Effector memory CD4-positive, alpha-beta T cell (primary cell): ENCODE measurements at regions not wholly inside any gene's neighbourhood (a gene's known extent, or its start where the extent isn't known, plus 50 kb on each side); places are given as distances from the start of the nearest gene placed in this dataset.

Experiments
- DNase-seq, 3 donors: peaks; one replicate each; pipeline ENCODE4 v3.0.0-alpha.2; 2020
- H3K27ac ChIP-seq: 2 replicates; pipeline ENCODE4 v1.7.0; 2013; ENCODE audit warnings: mild to moderate bottlenecking, low read length, moderate library complexity; ENCODE audit not compliant: insufficient read depth, poor library complexity, severe bottlenecking
- H3K27me3 ChIP-seq: replicated peaks from 2 replicates; pipeline ENCODE4 v1.7.0; 2013; ENCODE audit warnings: mild to moderate bottlenecking, low read length; ENCODE audit not compliant: insufficient read depth, control insufficient read depth, poor library complexity, severe bottlenecking
- H3K36me3 ChIP-seq: 2 replicates; pipeline ENCODE4 v1.7.0; 2013; ENCODE audit warnings: mild to moderate bottlenecking, low read length, moderate library complexity; ENCODE audit not compliant: control insufficient read depth, insufficient read depth
- H3K4me1 ChIP-seq: 2 replicates; pipeline ENCODE4 v1.7.0; 2013; ENCODE audit warnings: low read length, mild to moderate bottlenecking; ENCODE audit not compliant: control insufficient read depth, insufficient read depth, poor library complexity, severe bottlenecking
- H3K4me3 ChIP-seq: 2 replicates; pipeline ENCODE4 v1.7.0; 2013; ENCODE audit warnings: low read length, low read depth, mild to moderate bottlenecking; ENCODE audit not compliant: insufficient read depth, poor library complexity, severe bottlenecking
- H3K9me3 ChIP-seq: 2 replicates; pipeline ENCODE4 v1.7.0; 2013; ENCODE audit warnings: mild to moderate bottlenecking, low read length, moderate library complexity; ENCODE audit not compliant: control insufficient read depth

DNA sequence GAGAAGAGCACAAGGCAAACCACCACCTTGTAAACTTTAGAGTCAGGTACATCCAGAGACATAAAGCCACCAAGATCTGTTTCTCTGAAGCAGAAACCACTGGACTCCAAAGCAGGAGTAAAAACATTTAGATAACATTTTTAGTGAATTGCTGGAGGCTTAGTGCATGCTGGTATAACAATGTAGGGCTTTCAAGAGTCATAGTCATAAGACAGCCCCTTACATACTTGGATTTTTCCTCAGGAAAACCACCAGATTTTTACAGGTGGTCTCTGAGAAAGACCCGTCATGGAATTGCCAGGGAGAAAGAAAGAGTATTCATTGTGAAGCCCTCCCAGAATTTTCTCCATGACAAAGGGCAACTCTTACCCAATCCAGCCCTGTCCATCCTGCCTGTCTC is 434.5 kb upstream of the NAALADL2 start:
- H3K27me3 ChIP-seq: no peaks in the 10 kb centered on the region
- no peak overlapping the region for H3K27ac ChIP-seq
- no peaks in the 10 kb centered on the region for H3K4me1 ChIP-seq
- H3K4me3 ChIP-seq: no peak overlapping the region
- DNase-seq: no peak
- no peaks in the 10 kb centered on the region for H3K9me3 ChIP-seq
- H3K36me3 ChIP-seq: no peaks in the 10 kb centered on the region

- H3K9me3 ChIP-seq: no peaks in the 10 kb centered on the region
- H3K27me3 ChIP-seq: no peaks in the 10 kb centered on the region
- H3K4me3 ChIP-seq: no peak overlapping the region
- no peaks in the 10 kb centered on the region for H3K4me1 ChIP-seq
- H3K36me3 ChIP-seq: no peaks in the 10 kb centered on the region
- no peak for DNase-seq
- no peak overlapping the region for H3K27ac ChIP-seq
Observed at GRCh38 chr3:174425422-174425821, 433.7 kb upstream of the NAALADL2 start.

DNA sequence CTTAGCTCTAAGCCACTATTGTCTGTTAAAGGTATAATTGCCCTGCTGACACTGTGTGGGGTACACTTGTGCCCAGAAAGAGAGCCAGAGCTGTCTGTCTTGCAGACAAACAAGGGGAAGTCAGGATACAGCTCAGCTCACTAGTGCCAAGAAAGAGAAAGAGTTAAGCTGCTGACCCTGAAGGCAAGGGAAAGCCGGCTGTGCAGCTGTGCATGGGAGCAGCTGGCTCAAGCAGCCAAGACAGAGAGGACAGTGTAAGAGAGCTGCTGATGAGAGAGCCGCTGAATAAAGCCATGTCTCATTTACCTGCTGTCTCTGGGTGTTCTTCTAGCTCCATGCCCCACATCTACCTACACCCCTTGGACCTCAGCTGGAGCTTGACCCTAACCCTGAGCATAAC is 428.1 kb upstream of the NAALADL2 start:
- DNase-seq: no peak
- Histone ChIP-seq H3K9me3 (no peaks in the 10 kb centered on the region), H3K27ac (no peak overlapping the region), H3K4me1 (no peaks in the 10 kb centered on the region), H3K36me3 (no peaks in the 10 kb centered on the region), H3K4me3 (no peak overlapping the region), H3K27me3 (no peaks in the 10 kb centered on the region)

DNA sequence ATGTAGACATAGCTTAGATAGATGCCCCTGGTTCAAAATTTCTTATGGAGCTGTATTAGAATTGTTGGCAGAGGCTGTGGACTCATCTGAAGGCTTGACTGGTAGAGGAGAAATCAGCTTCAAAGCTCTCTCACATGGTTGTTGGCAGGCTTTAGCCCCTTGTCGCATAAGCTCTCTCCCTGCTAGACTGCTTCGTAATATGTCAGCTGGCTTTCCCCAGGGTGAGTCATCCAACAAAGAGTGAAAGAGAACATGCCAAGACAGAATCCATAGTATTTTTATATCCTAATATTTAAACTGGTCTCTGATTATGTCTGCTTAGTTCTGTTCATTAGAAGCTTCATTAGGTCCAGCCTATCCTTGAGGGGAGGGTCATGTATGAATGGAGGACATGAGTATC is 427.4 kb upstream of the NAALADL2 start:
- no peak for DNase-seq
- Histone ChIP-seq H3K27ac (no peak overlapping the region), H3K9me3 (no peaks in the 10 kb centered on the region), H3K4me3 (no peak overlapping the region), H3K27me3 (no peaks in the 10 kb centered on the region), H3K36me3 (no peaks in the 10 kb centered on the region), H3K4me1 (no peaks in the 10 kb centered on the region)

DNA sequence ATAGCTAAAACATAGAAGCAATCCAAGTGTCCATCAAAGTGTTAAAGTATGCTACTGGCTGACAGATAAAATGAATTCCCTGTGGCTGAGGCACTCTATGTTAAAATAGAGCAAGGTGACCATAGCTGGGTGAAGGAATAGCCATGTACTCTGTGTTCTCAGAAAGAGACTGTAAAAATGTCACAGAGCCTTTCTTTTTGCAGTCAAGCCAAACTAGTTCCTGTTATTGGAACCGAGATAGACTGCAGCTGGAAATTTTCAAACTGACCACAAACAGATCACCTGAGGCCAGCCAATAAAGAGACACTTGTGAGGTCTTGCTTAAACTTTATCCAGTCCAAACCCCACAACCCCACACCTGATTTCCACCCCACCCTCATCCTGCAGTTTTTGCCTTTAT is 422.8 kb upstream of the NAALADL2 start:
- H3K9me3 ChIP-seq: no peaks in the 10 kb centered on the region
- no peak for DNase-seq
- H3K27ac ChIP-seq: no peak overlapping the region
- peaks cover 6% of the 10 kb centered on the region for H3K27me3 ChIP-seq
- no peaks in the 10 kb centered on the region for H3K36me3 ChIP-seq
- no peaks in the 10 kb centered on the region for H3K4me1 ChIP-seq
- no peak overlapping the region for H3K4me3 ChIP-seq

DNA sequence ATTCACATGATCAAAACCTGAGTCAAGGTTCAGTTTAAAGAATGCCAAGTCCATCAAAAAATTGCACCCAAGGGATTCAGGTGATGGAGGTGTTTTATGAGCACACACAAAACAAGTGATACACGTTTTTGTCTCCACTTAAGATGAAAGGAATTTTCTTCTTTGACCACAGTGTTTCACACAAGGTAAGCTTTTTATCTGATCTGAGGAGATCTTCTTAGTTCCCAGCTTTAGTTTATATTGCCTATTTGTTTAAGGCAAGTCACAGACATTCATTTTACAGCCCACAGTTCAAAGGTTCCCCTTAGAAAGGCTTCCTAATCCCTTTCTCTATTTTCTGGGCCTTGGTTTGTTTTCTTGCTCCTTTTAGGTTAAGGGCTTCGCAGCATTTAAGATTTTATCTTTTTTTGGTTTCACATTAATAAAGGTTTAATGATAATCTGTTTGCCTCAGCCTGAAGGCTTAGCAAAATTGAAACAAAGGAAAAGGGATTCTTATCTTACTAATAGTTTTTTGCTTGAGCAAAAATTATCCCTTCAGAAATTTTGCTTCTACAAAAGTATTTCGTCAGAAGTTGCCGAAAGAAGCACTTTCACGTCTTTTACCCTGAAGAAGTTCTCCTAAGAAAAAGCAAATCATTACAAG is 420.5 kb upstream of the NAALADL2 start:
- DNase-seq: no peak
- H3K27me3 ChIP-seq: peaks cover 6% of the 10 kb centered on the region

GRCh38 chr3:174439331-174440252 is 419.5 kb upstream of the NAALADL2 start:
- Histone ChIP-seq H3K4me3 (no peak overlapping the region), H3K27me3 (peaks cover 6% of the 10 kb centered on the region), H3K27ac (no peak overlapping the region), H3K9me3 (no peaks in the 10 kb centered on the region), H3K36me3 (no peaks in the 10 kb centered on the region), H3K4me1 (no peaks in the 10 kb centered on the region)
- no peak for DNase-seq

More for the DNA sequence above, 420.5 kb upstream of the NAALADL2 start:
- Histone ChIP-seq H3K9me3 (no peaks in the 10 kb centered on the region), H3K36me3 (no peaks in the 10 kb centered on the region), H3K4me1 (no peaks in the 10 kb centered on the region), H3K27ac (no peak overlapping the region), H3K4me3 (no peak overlapping the region)

GRCh38 chr3:174440253-174440701 is 418.9 kb upstream of the NAALADL2 start:
- no peaks in the 10 kb centered on the region for H3K9me3 ChIP-seq
- DNase-seq: no peak
- H3K36me3 ChIP-seq: no peaks in the 10 kb centered on the region
- H3K4me1 ChIP-seq: no peaks in the 10 kb centered on the region
- no peak overlapping the region for H3K4me3 ChIP-seq
- H3K27ac ChIP-seq: no peak overlapping the region
- H3K27me3 ChIP-seq: peaks cover 6% of the 10 kb centered on the region

DNA sequence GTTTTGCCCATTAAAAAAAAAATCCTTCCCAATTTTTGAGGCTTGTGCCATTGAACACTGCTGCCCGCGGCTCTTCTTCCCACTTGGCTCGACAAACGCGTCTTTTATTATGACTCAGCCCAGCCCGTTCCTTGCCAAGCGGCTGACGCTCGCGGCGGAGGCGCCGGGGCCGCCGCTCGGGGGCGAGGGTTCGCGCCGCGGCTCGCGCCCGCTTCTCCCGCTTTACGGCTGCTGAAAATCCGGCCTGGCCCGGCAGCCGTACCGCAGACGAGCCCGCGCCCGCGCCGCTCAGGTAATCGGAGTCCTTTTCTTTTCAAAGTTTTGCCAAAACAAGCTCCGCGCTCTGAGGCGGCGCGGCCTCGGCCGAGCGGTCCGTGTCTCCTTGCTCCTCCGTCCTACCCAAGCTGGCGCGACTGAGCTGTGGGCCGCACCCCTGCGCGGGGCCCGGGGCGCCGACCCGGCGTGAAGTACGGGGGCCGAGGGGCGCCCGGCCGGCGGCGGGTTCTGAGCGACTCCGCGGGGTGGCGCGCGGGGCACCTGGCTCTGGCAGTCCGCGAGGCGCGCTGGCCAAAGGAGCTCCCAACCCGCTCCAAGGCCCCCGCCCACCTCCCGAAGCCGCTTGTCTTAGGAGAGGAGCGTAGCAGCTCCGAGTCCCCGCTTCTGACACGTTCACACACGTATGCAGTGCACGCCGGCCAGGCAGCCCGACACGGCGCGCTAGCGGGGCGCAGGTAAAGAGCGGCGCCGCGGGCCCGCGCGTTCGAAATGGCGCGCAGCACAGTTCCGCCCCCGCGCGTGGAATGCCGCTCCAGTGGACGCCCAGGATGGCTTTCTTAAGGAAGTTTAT is 418.2 kb upstream of the NAALADL2 start:
- peaks cover 6% of the 10 kb centered on the region for H3K27me3 ChIP-seq
- no peak for DNase-seq

More for the DNA sequence above, 418.2 kb upstream of the NAALADL2 start:
- Histone ChIP-seq H3K27ac (no peak overlapping the region), H3K9me3 (no peaks in the 10 kb centered on the region), H3K4me1 (no peaks in the 10 kb centered on the region), H3K36me3 (no peaks in the 10 kb centered on the region), H3K4me3 (peak overlapping the region; percentile 16)
